Large intestine (tissue), 3 donors: ENCODE measurements at regions not wholly inside any gene's neighbourhood (a gene's known extent, or its start where the extent isn't known, plus 50 kb on each side); places are given as distances from the start of the nearest gene placed in this dataset.
"Not testable (repeated sequence)": the region's sequence is repeated elsewhere in the genome, so short reads cannot be mapped to it uniquely, and the experiment has no call there.

Experiments
- DNase-seq, 2 donors: peaks; one replicate each; pipeline versions ENCODE4 v3.0.0 to v3.0.0-alpha.2; 2013
- H3K27ac ChIP-seq: one replicate; pipeline ENCODE4 v1.5.1; 2013; ENCODE audit warnings: low read length
- H3K27me3 ChIP-seq: 2 replicates; pipeline ENCODE4 v1.6.1; 2013; ENCODE audit warnings: low read length; ENCODE audit not compliant: control insufficient read depth, insufficient read depth
- H3K36me3 ChIP-seq: 2 replicates; pipeline ENCODE4 v1.6.1; 2013; ENCODE audit warnings: low read length; ENCODE audit not compliant: control insufficient read depth, insufficient read depth
- H3K4me1 ChIP-seq: one replicate; pipeline ENCODE4 v1.6.1; 2013; ENCODE audit warnings: low read length; ENCODE audit not compliant: control insufficient read depth, insufficient read depth
- H3K4me3 ChIP-seq: one replicate; pipeline ENCODE4 v1.5.1; 2013; ENCODE audit warnings: low read length
- H3K9me3 ChIP-seq: one replicate; pipeline ENCODE4 v1.6.1; 2013; ENCODE audit warnings: mild to moderate bottlenecking, low read depth, low read length, moderate library complexity; ENCODE audit not compliant: control insufficient read depth
- WGBS: methylation state at CpG from one replicate; pipeline ENCODE4 v1.1.5; 2013; ENCODE audit warnings: low lambda C conversion rate; ENCODE audit not compliant: insufficient coverage; 5-methylcytosine and 5-hydroxymethylcytosine counted together

GRCh38 chr10:9416331-9416730 is 1361.8 kb downstream of the GATA3 start:
- 50% methylated on average over 1 of the region's 1 CpG for WGBS
- no peak overlapping the region for H3K27ac ChIP-seq
- no peaks in the 10 kb centered on the region for H3K36me3 ChIP-seq
- no peak overlapping the region for H3K4me3 ChIP-seq
- no peaks in the 10 kb centered on the region for H3K27me3 ChIP-seq
- no peaks in the 10 kb centered on the region for H3K9me3 ChIP-seq
- no peaks in the 10 kb centered on the region for H3K4me1 ChIP-seq
- DNase-seq = no peak

DNA sequence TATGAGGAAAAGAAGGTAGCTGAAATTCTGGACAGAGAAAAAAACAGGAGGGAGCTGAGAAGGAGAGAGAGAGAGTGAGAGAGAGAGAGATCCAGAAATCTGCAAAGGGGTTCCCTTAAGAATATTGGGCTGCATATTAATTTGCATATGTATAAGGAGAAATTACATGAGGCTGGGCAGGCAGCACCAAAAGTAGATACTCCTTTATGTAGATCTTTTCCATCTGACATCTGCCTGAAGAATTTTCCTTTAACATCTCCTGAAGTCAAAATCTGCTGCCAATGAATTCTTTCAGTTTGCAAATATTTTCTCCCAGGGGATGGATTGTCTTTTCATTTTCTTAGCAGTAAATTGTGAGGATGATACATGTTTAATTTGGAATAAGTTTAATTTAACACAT is 1365.3 kb downstream of the GATA3 start:
- H3K9me3 ChIP-seq = no peaks in the 10 kb centered on the region
- no peak overlapping the region for H3K27ac ChIP-seq
- H3K36me3 ChIP-seq = no peaks in the 10 kb centered on the region
- no peaks in the 10 kb centered on the region for H3K4me1 ChIP-seq
- no peak overlapping the region for H3K4me3 ChIP-seq
- no peaks in the 10 kb centered on the region for H3K27me3 ChIP-seq
- DNase-seq = no peak

DNA sequence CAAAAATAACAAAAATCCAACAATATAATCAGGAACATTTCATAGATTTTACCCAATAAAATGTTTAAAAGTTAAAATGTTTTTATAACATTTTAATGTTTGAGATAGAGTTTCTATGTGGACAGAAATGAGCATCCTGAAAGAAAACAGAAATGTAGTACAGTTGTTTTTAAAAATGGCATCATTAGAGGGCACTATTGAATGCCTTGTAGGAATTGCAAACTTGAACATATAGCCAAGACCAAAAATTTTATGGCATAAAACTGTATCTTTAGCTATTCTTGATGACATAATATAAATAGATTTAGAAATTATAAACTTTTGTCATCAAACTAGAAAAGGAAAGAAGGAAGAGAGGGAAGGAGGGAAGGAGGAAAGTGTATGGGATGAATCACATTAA is 1372.7 kb downstream of the GATA3 start:
- Histone ChIP-seq H3K4me1 (no peaks in the 10 kb centered on the region), H3K27me3 (no peaks in the 10 kb centered on the region), H3K9me3 (no peaks in the 10 kb centered on the region), H3K27ac (no peak overlapping the region), H3K4me3 (no peak overlapping the region), H3K36me3 (no peaks in the 10 kb centered on the region)
- DNase-seq = no peak

DNA sequence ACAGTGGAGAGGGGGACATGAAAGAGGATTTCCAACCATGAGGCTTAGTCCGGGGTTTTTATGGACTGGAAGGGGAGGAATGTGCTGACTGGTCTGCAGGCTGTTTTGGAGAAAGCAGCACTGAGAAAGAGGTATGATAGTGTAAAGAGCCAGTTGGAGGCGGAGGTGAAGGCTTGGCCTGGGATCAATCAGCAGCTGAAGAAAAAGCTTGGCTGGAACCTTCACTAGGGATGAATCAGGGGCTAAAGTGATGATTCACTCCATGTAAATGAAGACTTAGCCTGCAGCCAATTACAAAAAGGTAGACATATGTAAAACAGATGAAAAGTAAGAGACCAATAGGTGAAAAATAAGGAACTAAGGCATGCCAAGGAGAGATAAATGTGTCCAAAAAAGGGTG is 1382.6 kb downstream of the GATA3 start:
- DNase-seq = no peak
- Histone ChIP-seq H3K27me3 (no peaks in the 10 kb centered on the region), H3K4me3 (no peak overlapping the region), H3K4me1 (no peaks in the 10 kb centered on the region), H3K9me3 (no peaks in the 10 kb centered on the region), H3K36me3 (no peaks in the 10 kb centered on the region), H3K27ac (no peak overlapping the region)
- WGBS = no CpG with 5 or more reads among the region's 2 CpGs

GRCh38 chr10:9443758-9444157 is 1389.3 kb downstream of the GATA3 start:
- no peaks in the 10 kb centered on the region for H3K36me3 ChIP-seq
- H3K9me3 ChIP-seq = no peaks in the 10 kb centered on the region
- no peaks in the 10 kb centered on the region for H3K4me1 ChIP-seq
- no peaks in the 10 kb centered on the region for H3K27me3 ChIP-seq
- no peak overlapping the region for H3K27ac ChIP-seq
- 50% methylated on average over 1 of the region's 1 CpG for WGBS
- DNase-seq = no peak
- no peak overlapping the region for H3K4me3 ChIP-seq

- WGBS = no CpG with 5 or more reads among the region's 2 CpGs
- Histone ChIP-seq H3K4me1 (no peaks in the 10 kb centered on the region), H3K4me3 (no peak overlapping the region), H3K27me3 (no peaks in the 10 kb centered on the region), H3K9me3 (no peaks in the 10 kb centered on the region), H3K36me3 (no peaks in the 10 kb centered on the region), H3K27ac (no peak overlapping the region)
- DNase-seq = no peak
These were observed 1395.0 kb downstream of the GATA3 start for GRCh38 chr10:9449530-9449929.

DNA sequence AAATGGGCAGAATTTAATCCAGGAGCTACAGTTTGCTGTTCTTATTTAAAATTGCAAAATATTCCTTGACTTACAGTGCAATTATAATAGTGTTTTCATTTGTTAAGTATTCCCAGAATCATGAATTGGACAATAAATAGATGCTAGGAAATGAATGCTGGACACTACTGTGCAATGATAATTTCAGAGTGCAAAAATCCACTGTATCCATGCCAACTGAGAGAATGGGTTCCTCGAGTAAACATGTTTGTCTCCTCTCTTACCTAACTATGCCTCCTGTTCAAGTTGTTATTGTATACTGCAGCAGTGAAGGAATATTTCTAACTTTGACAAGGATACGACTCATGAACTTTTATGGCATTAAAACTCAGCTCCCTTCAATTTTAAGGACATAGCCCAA is 1396.3 kb downstream of the GATA3 start:
- Histone ChIP-seq H3K4me3 (no peak overlapping the region), H3K4me1 (no peaks in the 10 kb centered on the region), H3K36me3 (no peaks in the 10 kb centered on the region), H3K9me3 (no peaks in the 10 kb centered on the region), H3K27me3 (no peaks in the 10 kb centered on the region), H3K27ac (no peak overlapping the region)
- no CpG with 5 or more reads among the region's 2 CpGs for WGBS
- DNase-seq = no peak

GRCh38 chr10:9451211-9451773 is 1396.8 kb downstream of the GATA3 start:
- H3K27ac ChIP-seq = no peak overlapping the region
- WGBS = no CpG with 5 or more reads among the region's 2 CpGs
- no peak for DNase-seq

GRCh38 chr10:9452056-9452455 is 1397.6 kb downstream of the GATA3 start:
- no CpG with 5 or more reads among the region's 1 CpG for WGBS
- H3K4me1 ChIP-seq = no peaks in the 10 kb centered on the region
- H3K36me3 ChIP-seq = no peaks in the 10 kb centered on the region
- no peak overlapping the region for H3K4me3 ChIP-seq
- DNase-seq = no peak
- H3K27me3 ChIP-seq = no peaks in the 10 kb centered on the region
- H3K27ac ChIP-seq = no peak overlapping the region
- no peaks in the 10 kb centered on the region for H3K9me3 ChIP-seq

More at GRCh38 chr10:9451211-9451773, 1396.8 kb downstream of the GATA3 start:
- Histone ChIP-seq H3K4me3 (no peak overlapping the region), H3K4me1 (no peaks in the 10 kb centered on the region), H3K36me3 (no peaks in the 10 kb centered on the region), H3K27me3 (no peaks in the 10 kb centered on the region), H3K9me3 (no peaks in the 10 kb centered on the region)

GRCh38 chr10:9453871-9454270 is 1399.4 kb downstream of the GATA3 start:
- not testable (repeated sequence) for H3K9me3 ChIP-seq, DNase-seq, H3K4me1 ChIP-seq, H3K36me3 ChIP-seq, H3K4me3 ChIP-seq, H3K27me3 ChIP-seq, H3K27ac ChIP-seq
- no CpG with 5 or more reads among the region's 3 CpGs for WGBS

- no peak overlapping the region for H3K4me3 ChIP-seq
- no peaks in the 10 kb centered on the region for H3K36me3 ChIP-seq
- H3K27me3 ChIP-seq = no peaks in the 10 kb centered on the region
- 100% methylated on average over 2 of the region's 2 CpGs for WGBS
- no peak overlapping the region for H3K27ac ChIP-seq
- no peaks in the 10 kb centered on the region for H3K9me3 ChIP-seq
- no peak for DNase-seq
- H3K4me1 ChIP-seq = no peaks in the 10 kb centered on the region
These were observed 1415.2 kb downstream of the GATA3 start for GRCh38 chr10:9469663-9470205.
